Stimulated activated CD8-positive, alpha-beta memory T cell treated with anti-CD3 and anti-CD28 coated beads, Interleukin-15, amount 100 ng/mL, for 48 hours (primary cell): ENCODE measurements at regions not wholly inside any gene's neighbourhood (a gene's known extent, or its start where the extent isn't known, plus 50 kb on each side); places are given as distances from the start of the nearest gene placed in this dataset.
"Not testable (repeated sequence)": the region's sequence is repeated elsewhere in the genome, so short reads cannot be mapped to it uniquely, and the experiment has no call there.

Source experiments
- DNase-seq, 2 donors: peaks; one replicate each; pipeline ENCODE4 v3.0.0-alpha.2; 2020; ENCODE audit warnings: low read depth in 2 of 2

DNA sequence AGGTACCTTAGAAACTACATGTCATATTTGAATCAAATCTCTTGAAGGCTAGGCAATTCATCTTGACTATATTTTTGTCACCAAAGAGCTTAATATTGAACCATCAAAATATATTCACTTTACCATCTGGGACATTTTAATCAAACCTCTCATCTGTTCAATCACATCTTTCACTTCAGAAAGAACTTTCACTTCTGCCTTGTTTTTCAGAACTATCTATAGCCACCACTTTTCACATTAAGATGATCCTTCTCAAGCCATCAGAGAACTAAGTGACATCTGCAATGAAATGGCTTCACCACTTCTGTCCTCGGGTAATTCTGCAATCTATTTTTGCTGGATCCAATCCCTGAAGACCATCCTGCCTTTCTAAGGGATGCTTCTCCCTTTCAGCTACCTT is 57.8 kb downstream of the OR2B2 start:
- no peak for DNase-seq

GRCh38 chr6:27851440-27851839 is 60.8 kb downstream of the OR2B2 start:
- no peak for DNase-seq

DNA sequence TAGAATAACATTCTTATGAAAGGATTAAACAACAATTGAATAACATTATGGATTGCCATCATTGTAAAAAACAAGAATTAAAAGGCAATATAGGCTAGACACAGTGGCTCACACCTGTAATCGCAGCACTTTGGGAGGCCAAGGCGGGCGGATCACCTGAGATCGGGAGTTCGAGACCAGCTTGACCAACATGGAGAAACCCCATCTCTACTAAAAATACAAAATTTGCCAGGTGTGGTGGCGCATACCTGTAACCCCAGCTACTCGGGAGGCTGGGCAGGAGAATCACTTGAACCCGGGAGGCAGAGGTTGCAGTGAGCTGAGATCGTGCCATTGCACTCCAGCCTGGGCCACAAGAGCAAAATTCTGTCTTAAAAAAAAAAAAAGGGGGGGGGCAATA is 63.2 kb downstream of the OR2B2 start:
- not testable (repeated sequence) for DNase-seq

- no peak for DNase-seq
These were observed 64.5 kb downstream of the OR2B2 start for GRCh38 chr6:27847706-27848105.

GRCh38 chr6:27840572-27840971 is 71.6 kb downstream of the OR2B2 start:
- DNase-seq = no peak

GRCh38 chr6:27839626-27840475 is 72.3 kb downstream of the OR2B2 start:
- no peak for DNase-seq

DNA sequence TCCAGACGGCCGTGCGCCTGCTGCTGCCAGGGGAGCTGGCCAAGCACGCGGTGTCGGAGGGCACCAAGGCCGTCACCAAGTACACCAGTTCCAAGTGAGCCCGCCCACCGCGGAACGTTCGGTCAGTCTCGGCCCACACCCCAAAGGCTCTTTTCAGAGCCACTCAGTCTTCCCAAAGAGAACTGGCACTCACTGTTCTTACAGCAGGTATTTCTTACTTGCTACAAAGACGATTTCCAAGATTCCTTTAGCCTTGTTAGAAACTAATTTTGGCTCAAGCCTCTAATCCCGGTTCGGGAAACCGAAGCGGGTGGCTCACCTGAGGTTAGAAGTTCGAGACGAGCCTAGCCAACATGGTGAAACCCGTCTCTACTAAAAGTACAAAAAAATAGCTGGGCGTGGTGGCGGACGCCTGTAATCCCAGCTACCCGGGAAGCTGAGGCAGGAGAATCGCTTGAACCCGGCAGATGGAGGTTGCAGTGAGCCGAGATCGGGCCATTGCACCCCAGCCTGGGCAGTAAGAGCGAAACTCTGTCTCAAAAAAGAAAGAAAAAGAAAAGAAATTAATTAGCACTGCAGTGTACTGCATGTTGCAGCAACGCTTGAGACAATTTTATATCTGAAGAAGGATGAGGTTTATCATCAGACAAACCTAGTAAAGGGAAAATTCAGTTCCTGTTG is 73.1 kb downstream of the OR2B2 start:
- peak in 1 of 2 donors; percentile 39 for DNase-seq

GRCh38 chr6:27838058-27838944 is 73.9 kb downstream of the OR2B2 start:
- DNase-seq = peak; percentile 68 to 75

DNA sequence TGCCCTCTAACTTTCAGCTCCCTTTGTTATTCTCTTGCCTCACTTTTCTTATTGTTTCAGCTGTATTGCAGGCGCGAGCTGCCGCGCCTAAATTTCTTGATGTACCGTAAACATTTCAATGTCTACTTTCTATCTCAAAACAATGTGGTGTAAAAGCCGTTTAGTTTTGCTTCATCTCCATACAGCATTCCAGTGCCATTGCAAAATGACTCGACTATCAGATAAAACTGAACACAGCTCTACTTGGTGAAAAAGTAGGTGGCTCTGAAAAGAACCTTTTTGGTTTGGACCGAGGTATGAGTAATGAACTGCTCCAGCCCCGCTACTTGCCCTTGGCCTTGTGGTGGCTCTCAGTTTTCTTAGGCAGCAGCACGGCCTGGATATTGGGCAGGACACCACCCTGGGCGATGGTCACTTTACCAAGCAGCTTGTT is 74.6 kb downstream of the OR2B2 start:
- DNase-seq = no peak

DNA sequence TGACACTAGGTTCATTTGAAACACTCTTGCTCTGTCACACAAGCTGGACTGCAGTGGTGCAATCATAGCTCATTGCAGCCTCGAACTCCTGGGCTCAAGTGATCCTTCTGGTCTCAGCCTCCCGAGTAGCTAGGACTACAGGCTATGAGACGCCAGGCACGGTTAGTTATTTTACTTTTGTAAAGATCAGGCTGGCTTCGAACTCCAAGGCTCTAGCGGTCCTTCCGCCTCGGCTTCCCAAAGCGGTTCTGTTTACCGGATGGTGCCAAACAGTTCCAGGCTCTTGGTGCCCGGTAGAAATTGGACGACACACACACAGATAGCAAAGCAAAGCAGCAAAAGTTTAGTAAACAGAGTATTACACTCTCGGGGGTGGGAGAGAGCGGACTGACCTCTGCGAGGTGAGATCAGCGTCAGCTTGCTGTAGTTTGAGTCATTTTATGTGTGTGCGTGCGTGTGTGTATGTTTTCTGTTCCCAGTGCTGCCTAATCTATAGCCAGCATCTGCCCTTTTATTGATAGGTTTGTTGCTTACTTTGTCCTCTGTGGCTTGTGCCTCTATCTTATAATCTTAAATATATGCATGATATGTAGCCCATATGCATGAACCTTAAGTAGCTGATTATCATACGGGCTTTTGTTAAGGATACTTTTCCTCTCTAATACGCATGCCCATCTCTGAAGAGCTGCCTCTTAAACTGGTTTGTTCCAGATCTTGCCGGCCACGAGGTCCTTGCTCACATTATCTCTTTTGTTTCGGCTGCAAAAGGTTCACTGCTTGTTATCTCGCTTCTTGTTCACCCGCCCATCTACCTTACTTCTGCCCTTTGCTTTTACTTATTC is 75.2 kb downstream of the OR2B2 start:
- peak in 1 of 2 donors; percentile 44 for DNase-seq

DNA sequence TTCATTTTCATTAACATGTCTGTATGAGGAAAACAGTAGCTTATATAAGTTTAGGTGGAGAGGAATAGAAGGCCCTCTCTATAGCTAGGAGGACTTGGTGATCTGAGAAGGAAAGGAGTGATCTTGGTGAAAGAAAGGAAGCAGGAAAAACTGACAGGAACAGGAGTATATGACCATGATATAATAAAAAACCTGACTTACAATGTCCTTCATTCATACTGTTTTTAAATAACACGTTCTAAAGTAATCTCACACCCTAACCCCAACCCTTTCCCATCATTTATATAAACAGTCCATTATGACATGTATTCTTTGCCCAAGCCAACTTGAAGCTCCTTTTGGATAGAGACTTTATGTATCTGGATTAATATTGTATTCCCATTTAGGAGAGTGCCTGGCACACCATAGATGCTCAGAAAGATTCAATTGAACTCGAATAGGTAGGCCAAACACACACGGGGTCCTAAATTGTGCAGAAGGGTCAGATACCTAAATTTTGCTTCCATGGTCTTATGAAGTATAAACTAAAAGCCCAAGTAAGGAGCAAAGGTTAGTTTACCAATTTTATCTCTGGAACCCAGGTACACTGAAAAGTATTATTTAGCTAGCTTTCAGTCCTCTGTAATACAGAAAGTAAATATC is 75.9 kb downstream of the OR2B2 start:
- no peak for DNase-seq

- DNase-seq = no peak
These were observed 77.2 kb downstream of the OR2B2 start for GRCh38 chr6:27834879-27835549.

DNA sequence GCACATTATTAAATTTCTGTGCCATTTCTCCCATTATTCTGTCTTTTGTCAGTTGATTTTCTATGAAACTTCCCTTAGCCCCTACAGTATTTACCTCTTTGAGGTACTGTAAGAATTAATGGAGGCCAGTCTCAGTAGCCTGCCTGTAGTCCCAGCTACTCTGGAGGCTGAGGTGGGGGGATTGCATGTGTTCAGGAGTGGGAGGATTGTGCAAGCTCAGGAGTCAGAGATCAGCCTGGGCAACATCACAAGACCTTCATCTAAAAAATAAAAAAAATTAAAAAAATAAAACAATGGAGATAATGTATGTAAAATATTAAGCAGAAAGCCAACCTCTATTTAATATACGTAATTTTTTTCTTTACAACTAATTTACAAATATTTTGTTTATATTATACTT is 77.8 kb downstream of the OR2B2 start:
- no peak for DNase-seq

DNA sequence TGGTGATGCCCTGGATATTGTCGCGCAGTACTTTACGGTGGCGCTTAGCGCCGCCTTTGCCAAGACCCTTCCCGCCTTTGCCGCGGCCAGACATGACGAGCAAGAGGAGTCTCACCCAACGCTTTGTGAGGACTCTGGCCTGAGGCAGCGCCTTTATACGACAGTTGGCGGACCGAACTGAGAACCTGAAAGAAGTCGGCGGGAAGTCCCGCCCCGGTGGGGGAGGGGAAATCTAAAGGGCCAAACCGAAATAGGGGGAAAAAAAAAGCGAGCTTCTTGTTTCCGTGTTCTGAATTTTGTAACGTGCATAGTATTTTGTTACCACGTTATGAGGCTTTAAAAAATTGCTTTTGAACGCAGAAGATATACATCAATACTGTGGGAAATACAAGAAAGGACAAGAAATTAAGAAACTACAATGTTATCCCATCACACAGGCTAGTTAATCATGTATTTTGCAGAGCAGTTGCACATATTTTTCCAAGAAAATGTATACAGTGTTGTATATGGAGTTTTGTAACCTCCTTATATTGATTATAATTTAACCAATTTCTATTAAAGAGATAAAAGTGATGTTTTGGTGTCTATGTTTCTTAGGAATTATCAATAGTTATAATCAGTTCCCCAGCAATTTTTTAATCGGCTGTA is 80.6 kb downstream of the OR2B2 start:
- peak; percentile 68 to 77 for DNase-seq

- not testable (repeated sequence) for DNase-seq
These were observed 81.4 kb downstream of the OR2B2 start for GRCh38 chr6:27830600-27831433.

DNA sequence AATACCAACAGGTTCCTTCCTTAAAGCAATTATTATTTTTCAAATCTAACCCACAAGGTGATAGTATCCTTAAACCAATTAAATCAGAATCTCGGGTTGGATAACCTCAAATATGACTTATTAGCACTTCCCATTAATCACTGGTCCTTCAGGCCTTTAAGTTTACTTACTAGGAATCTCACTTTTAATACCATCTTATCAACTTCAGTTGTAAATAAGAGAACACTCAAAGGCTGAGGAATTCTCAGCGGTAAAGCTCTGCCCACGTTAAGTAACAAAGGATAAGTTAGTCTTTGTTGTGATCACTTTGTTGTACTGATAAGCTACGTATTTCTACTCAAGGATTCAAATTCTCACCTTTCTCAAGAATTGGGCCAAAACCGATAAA is 82.0 kb downstream of the OR2B2 start:
- no peak for DNase-seq

- DNase-seq = no peak
These were observed 82.6 kb downstream of the OR2B2 start for GRCh38 chr6:27829453-27830211.

- DNase-seq = not testable (repeated sequence)
These were observed 84.7 kb downstream of the OR2B2 start for GRCh38 chr6:27827477-27827876.
